ENCODE measurements at regions not wholly inside any gene's neighbourhood (a gene's known extent, or its start where the extent isn't known, plus 50 kb on each side); places are given as distances from the start of the nearest gene placed in this dataset.

DNA sequence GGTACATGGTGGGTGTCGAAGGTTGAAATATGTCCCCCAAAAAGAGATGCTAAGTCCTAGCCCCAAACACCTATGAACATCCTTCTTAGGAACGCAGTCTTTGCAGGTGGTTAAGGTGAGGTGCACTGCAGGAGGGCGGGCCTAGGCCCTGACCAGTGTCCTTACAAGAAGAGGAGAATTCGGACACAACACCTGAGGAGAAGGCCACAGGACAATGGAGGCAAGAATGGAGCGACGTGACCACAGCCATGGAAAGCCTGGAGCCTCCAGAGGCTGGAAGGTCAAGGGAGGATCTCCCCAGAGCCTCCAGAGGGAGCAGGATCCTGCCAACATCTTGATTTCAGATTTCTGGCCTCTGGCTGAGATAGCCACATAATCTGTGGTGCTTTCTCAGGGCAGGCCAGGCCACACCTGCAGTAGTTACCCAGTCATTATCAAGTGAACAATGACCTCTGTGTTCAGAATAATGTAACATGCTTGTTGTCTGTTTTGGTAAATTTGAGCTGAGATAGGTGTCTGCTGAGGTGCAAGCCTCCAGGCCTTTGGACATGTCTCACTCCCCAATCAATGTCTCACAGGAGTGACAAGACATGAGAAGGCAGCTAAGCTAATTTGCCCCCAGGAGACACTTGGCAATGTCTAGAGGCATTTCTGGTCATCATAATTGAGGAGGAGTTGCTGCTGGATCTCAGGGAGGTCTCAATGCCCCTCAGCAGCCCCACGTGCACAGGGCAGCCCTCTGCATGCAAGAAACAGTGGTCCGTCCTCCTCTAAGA lies 498.9 kb downstream of the BRD1 start:
- H3K9me2 ChIP-seq (ENCODE audit: insufficient read depth), result no peaks in the 10 kb centered on the region
- H3K9me3 ChIP-seq (ENCODE audit: control insufficient read depth in 1 of 2, insufficient read depth in 1 of 2, low read depth in 1 of 2, low read length in 2 of 2), result no peaks in the 10 kb centered on the region; a peak in 1 of 4 replicates
- BruUV-seq (replicated peaks), result no TSS peak
- RAD21 ChIA-PET (ENCODE audit: low non-redundant PET in 1 of 2, low total read pairs in 2 of 2, uncharacterized antibody in 2 of 2, unreplicated experiment in 2 of 2), result no interaction called here
- no peak overlapping the region for H3K9ac ChIP-seq (ENCODE audit: low read length)
- CTCF ChIA-PET, result no interaction called here
- ATAC-seq (no peak), DNase-seq (ENCODE audit: low read depth, low spot score) (no peak)
- no peak for TF ChIP-seq SP1 (IDR thresholded peaks at IDR 0.05; ENCODE audit: low read depth)
- POLR2A ChIA-PET, result no interaction called here
- no peak overlapping the region for H3K4me3 ChIP-seq (replicated peaks in 1 of 2; ENCODE audit: low read depth in 1 of 2, low read length in 2 of 2)
- no peaks in the 10 kb centered on the region for H3K4me1 ChIP-seq (ENCODE audit: control insufficient read depth in 1 of 2, insufficient read depth in 2 of 2, low read length in 2 of 2)
- H3K79me2 ChIP-seq (ENCODE audit: insufficient read depth, low read length), result no peaks in the 10 kb centered on the region
- no peak overlapping the region for H3K27ac ChIP-seq (ENCODE audit: low read depth, low read length)
- H3K27me3 ChIP-seq (ENCODE audit: insufficient read depth, low read length), result peaks cover 28% of the 10 kb centered on the region; the same call in 1 of the 2 replicates
- intact Hi-C loops (cut with micrococcal nuclease), result no loop called here
- H3K4me2 ChIP-seq (ENCODE audit: low read length), result no peak overlapping the region
- H3K36me3 ChIP-seq (ENCODE audit: control insufficient read depth in 1 of 2, insufficient read depth in 2 of 2, low read length in 2 of 2), result no peaks in the 10 kb centered on the region
- no peaks in the 10 kb centered on the region for H4K20me1 ChIP-seq (ENCODE audit: insufficient read depth)
- no peak overlapping the region for H2AFZ ChIP-seq (ENCODE audit: low read depth, low read length, poor library complexity, severe bottlenecking)

DNA sequence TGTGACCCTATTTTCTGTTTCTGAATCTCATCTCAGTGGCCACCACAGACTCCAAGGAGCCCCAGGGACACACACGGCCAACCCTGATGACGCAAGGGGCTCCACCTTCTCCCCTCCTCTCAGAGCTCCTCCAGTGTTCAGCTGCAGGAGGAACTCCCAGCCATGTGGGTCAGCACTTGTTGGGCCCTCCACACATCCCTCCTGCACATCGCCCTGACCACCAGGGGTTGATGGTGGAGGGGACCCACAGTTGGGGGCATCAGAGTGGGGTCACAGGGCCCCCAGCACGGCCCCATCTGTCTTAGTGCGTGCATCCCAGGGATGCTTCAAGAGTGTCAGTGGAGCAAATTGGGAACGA lies 499.6 kb downstream of the BRD1 start:
- ChIA-PET RAD21 (ENCODE audit: low non-redundant PET in 1 of 2, low total read pairs in 2 of 2, uncharacterized antibody in 2 of 2, unreplicated experiment in 2 of 2) (no interaction called here), CTCF (no interaction called here), POLR2A (no interaction called here)
- no peaks in the 10 kb centered on the region for H3K79me2 ChIP-seq (ENCODE audit: insufficient read depth, low read length)
- no peaks in the 10 kb centered on the region for H3K36me3 ChIP-seq (ENCODE audit: control insufficient read depth in 1 of 2, insufficient read depth in 2 of 2, low read length in 2 of 2)
- no TSS peak for BruUV-seq (replicated peaks)
- H4K20me1 ChIP-seq (ENCODE audit: insufficient read depth), result no peaks in the 10 kb centered on the region
- no peaks in the 10 kb centered on the region for H3K9me2 ChIP-seq (ENCODE audit: insufficient read depth)
- no peaks in the 10 kb centered on the region; a peak in 1 of 4 replicates for H3K9me3 ChIP-seq (ENCODE audit: control insufficient read depth in 1 of 2, insufficient read depth in 1 of 2, low read depth in 1 of 2, low read length in 2 of 2)
- H3K27ac ChIP-seq (ENCODE audit: low read depth, low read length), result no peak overlapping the region
- intact Hi-C loops (cut with micrococcal nuclease), result no loop called here
- H2AFZ ChIP-seq (ENCODE audit: low read depth, low read length, poor library complexity, severe bottlenecking), result no peak overlapping the region
- TF ChIP-seq YY1 (IDR thresholded peaks at IDR 0.05; ENCODE audit: extremely low read depth, insufficient replicate concordance, low read depth, low read length) (no peak), CBX3 (IDR thresholded peaks at IDR 0.05; ENCODE audit: low read depth) (no peak), TCF7L2 (IDR thresholded peaks at IDR 0.05; ENCODE audit: borderline replicate concordance, extremely low read depth, insufficient read depth, insufficient read length) (no peak), ZFX (IDR thresholded peaks at IDR 0.05) (no peak), POLR2A (IDR thresholded peaks at IDR 0.05; ENCODE audit: borderline replicate concordance, extremely low read depth, insufficient read depth, insufficient read length) (no peak), EGR1 (IDR thresholded peaks at IDR 0.05; ENCODE audit: low read depth) (no peak), EZH2 (IDR thresholded peaks at IDR 0.05) (no peak), ZNF274 (IDR thresholded peaks at IDR 0.05; ENCODE audit: low read depth, low read length) (no peak)
- H3K4me3 ChIP-seq (replicated peaks in 1 of 2; ENCODE audit: low read depth in 1 of 2, low read length in 2 of 2), result no peak overlapping the region
- H3K9ac ChIP-seq (ENCODE audit: low read length), result no peak overlapping the region
- DNase-seq (ENCODE audit: low read depth, low spot score) (no peak), ATAC-seq (no peak)
- H3K4me1 ChIP-seq (ENCODE audit: control insufficient read depth in 1 of 2, insufficient read depth in 2 of 2, low read length in 2 of 2), result no peaks in the 10 kb centered on the region
- H3K27me3 ChIP-seq (ENCODE audit: insufficient read depth, low read length), result peaks cover 31% of the 10 kb centered on the region; the same call in 1 of the 2 replicates
- H3K4me2 ChIP-seq (ENCODE audit: low read length), result no peak overlapping the region
